ENCODE measurements at regions not wholly inside any gene's neighbourhood (a gene's known extent, or its start where the extent isn't known, plus 50 kb on each side); places are given as distances from the start of the nearest gene placed in this dataset.
A peak's percentile ranks its signal among the peaks of the same experiment; 100 is the strongest.

DNA sequence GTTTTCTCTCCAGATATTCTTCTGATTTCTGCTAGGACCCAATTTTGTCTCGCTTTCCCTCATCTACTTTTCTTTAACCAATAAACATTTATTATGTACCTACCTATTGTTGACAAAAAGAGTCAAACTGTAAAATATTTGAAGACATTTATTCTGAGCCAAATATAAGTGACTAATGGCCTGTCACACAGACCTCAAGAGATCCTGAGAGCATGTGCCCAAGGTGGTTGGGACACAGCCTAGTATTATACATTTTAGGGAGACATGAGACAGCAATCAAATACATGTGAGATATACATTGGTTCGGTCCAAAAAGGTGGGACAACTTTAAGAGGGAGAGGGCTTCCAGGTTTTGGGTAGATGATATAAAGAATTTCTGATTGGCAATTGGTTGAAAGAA lies 191.8 kb downstream of the NXNL2 start:
- DNase-seq (ENCODE audit: low read depth, low spot score) = no peak
- H3K27ac ChIP-seq = no peak overlapping the region

GRCh38 chr9:88730780-88731179 lies 195.8 kb downstream of the NXNL2 start:
- H3K27ac ChIP-seq = no peak overlapping the region
- DNase-seq (ENCODE audit: low read depth, low spot score) = no peak

DNA sequence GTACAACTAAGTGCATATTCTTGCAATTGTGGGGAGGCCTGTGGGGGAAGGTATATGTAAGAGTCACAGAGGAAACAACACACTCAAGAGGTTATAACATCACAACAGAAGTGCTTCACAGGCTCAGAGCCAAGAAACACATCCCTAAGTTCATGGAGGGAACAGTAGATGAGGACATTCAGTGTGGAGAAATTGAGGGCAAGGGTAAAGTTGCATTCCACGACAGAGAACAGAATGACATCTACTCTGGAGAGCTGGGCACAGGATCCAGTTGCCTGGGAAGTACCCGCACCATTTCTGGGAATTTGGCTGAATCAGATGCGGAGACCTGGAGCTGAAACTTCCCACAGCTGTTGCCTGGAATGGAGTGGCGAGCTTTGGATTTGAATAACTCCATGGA lies 197.2 kb downstream of the NXNL2 start:
- no peak overlapping the region for H3K27ac ChIP-seq
- DNase-seq (ENCODE audit: low read depth, low spot score) = no peak

DNA sequence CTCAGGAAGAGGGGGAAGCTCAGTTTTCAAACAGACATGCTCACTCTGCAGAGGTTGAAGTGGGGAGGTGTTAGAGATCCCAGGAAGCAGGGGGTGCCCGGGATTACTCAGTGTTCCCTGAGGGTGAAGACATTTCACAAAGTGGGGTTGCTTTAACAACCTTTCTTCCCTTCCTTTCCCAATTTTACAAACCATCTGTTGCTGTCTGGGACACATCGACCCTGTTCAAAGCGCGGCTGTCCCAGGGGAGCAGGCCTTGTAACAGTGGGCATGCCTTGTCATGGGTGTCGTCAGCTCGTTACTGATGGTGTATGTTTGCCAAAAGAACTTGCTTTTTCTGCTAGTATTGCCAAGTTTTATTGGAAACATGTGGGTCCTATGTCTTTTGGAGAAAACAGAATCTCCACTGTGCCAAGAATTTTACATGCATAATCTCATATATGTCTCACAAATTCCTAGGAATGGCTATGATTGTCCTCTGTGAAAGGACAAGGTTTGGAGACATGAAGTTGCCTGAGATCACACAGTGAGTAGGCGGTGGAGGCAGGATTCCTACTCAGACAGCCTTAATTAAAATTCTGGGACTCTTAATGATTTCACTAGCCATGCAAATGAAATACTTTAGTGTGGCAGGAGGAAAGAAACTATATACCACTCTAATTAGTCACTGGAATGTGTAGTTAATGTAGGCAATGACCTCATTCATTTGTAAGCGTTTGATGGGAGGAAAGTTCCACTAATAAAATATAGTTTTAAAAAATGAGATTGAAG lies 198.9 kb downstream of the NXNL2 start:
- peak overlapping the region; percentile 22 for H3K27ac ChIP-seq
- DNase-seq (ENCODE audit: low read depth, low spot score) = peak; percentile 22

DNA sequence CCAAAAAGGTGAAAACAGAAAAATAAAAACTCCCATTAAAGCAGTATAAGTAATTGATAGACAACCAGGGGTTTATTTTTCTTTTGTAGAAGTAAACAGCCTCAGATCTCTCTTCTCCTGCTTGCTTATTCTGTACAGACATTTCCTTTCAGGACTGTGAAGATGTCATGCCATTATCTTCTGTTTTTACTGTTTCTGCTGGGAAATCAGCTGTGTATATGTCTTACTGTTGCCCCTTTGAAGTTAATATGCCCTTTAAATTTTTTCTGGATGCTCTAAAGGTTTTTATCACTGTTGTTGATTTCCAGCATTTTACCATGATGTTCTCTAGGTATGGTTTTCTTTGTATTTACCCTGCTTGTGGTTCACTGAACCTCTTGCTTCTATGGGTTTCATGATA lies 199.5 kb downstream of the NXNL2 start:
- H3K27ac ChIP-seq = no peak overlapping the region
- DNase-seq (ENCODE audit: low read depth, low spot score) = no peak

GRCh38 chr9:88736136-88736637 lies 201.2 kb downstream of the NXNL2 start:
- DNase-seq (ENCODE audit: low read depth, low spot score) = no peak
- no peak overlapping the region for H3K27ac ChIP-seq

DNA sequence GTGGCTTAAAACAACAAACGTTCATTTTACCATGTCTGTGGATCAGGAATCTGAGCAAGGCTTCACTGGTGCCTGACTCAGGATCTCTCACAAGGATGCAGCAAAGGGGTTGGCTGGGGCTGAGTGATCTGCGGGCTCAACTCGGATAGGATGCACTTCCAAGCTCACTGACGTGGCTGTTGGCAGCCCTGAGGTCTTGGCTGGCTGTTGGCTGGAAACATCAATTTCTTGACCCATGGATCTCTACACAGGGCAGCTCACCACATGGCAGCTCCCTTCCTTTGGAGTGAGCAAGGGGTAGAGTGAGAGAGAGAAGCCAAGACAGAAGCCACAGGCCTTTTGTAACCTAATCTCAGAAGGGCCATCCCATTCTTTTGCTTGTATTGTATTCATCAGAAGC lies 202.1 kb downstream of the NXNL2 start:
- H3K27ac ChIP-seq = no peak overlapping the region
- no peak for DNase-seq (ENCODE audit: low read depth, low spot score)

GRCh38 chr9:88737876-88738275 lies 202.9 kb downstream of the NXNL2 start:
- H3K27ac ChIP-seq = no peak overlapping the region
- DNase-seq (ENCODE audit: low read depth, low spot score) = no peak

DNA sequence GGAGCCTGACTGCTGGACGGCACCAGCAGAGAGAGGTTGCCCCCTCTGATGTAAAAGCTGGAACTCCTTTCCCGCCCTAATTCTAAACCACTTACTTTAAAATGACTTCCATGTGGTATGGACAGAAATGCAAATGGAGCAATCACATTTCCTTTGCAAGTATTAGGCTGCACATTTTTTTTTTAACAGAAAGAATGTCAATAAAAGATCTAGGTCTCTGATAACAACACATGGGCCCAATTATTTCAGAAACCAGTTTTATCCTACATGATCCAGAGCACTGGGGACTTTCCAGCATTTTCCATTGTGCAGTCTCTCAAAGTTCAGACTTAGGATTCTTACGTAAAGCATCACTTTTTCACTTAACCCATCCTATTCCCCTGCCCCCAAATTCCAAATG lies 203.7 kb downstream of the NXNL2 start:
- H3K27ac ChIP-seq = no peak overlapping the region
- DNase-seq (ENCODE audit: low read depth, low spot score) = no peak

DNA sequence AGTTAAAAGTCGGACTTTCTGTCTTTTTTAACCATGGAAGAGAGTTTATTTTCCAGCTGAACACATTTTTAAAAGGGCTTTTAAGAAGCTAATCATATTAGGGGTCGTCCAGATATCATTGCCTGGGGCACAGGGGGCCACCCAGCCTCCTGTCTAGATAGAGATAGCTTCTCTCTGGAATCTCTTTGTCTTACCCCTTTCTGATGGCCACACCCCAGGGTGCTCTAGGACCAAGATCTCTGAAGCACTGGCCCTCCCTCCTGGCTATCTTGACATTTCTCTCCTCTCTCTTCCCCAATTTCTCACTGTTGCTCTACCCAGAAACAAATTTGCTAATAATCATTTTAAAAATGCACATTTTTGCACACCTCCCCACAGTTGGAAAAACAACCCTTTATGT lies 204.4 kb downstream of the NXNL2 start:
- H3K27ac ChIP-seq = no peak overlapping the region
- DNase-seq (ENCODE audit: low read depth, low spot score) = no peak

DNA sequence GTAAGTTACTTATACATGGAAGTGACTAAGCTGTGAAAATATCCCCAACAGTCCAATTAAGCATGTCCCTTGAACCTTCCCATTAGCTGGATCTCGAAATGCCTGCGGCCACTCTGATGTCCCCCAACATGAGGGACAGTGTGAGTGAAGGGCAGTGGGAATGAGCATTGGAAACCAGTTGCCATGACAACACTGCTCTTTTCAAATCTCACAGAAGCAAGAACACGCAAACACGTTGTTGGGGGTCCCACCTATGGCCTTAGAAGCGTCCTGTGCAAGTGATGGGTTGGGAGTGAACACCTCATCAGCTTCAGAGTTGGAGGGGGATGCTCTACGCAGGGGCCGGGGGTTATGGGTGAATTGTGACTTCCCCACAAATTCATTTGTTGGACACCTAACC lies 205.9 kb downstream of the NXNL2 start:
- DNase-seq (ENCODE audit: low read depth, low spot score) = no peak
- no peak overlapping the region for H3K27ac ChIP-seq

DNA sequence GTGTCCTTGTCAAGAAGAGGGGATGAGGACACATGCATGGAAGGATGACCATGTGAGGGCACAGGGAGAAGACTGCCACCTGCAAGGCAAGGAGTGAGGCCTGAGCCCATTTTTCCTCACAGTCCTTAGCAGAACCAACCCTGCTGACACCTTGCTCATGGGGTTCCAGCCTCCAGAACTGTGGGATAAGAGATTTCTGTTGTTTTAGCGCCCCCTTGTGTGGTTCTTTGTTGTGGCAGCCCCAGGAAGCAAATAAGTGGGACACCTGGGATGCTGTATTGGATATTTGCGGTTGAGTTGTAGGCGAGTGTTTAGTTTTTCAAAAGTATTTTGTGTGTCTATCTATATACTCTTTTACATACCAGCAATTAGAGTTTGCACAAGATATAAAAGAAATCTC lies 206.4 kb downstream of the NXNL2 start:
- H3K27ac ChIP-seq = no peak overlapping the region
- no peak for DNase-seq (ENCODE audit: low read depth, low spot score)

- DNase-seq (ENCODE audit: low read depth, low spot score) = no peak
These were observed 207.5 kb downstream of the NXNL2 start for GRCh38 chr9:88742483-88742882.

DNA sequence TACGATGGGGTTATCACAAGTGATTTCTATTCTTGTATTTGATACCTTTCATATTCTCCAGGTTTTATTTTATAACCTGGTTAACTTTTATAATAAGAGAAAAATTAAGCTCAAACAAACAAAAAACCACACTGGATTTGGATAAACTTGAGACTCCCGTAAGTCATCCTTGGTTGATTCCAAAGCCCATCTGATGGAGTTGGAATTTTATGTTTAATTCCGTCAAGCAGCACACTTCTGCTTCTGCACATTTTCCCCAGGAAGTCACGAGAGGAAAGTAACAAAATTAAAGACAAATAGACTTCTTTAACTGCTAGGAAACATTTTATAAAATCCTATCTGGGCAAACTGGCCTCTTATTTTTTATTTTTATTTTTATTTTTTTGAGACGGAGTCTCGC lies 207.9 kb downstream of the NXNL2 start:
- no peak for DNase-seq (ENCODE audit: low read depth, low spot score)
- no peak overlapping the region for H3K27ac ChIP-seq

More at GRCh38 chr9:88742483-88742882, 207.5 kb downstream of the NXNL2 start:
- H3K27ac ChIP-seq = no peak overlapping the region

GRCh38 chr9:88745276-88746001 lies 210.5 kb downstream of the NXNL2 start:
- DNase-seq (ENCODE audit: low read depth, low spot score) = no peak
- no peak overlapping the region for H3K27ac ChIP-seq

DNA sequence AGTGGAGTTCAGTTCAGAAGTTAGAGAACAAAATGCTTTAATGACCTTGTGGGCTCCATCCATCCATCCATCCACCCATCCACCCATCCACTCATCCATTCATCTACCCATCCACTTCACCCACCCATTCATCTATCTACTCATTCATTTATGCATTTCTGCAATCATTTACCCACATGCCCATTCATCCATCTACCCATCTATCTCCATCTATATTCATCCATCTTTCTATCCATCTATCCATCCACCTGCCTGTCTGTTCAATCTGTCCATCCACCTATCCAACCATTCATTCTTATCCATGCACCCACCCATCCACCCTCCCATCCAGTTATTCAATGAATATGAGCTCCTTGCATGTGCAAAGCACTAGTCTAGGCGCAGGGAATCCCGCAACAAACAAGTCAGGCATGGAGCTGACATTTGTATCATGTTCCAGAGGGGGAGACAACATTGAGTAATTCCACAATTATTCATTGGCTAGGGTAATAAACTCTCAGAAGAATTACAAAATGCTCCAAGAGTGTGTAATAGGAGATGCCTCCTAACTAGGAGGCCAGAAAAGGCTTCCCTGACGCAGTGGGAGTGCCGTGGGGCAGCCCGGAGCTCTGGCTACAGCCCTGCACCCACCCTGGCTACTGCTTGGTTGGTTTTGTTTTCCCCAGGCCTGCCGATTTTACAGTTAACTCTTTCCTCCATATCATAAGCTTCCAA lies 211.2 kb downstream of the NXNL2 start:
- peak; percentile 18 for DNase-seq (ENCODE audit: low read depth, low spot score)
- no peak overlapping the region for H3K27ac ChIP-seq

GRCh38 chr9:88746743-88747398 lies 211.9 kb downstream of the NXNL2 start:
- H3K27ac ChIP-seq = no peak overlapping the region
- no peak for DNase-seq (ENCODE audit: low read depth, low spot score)

DNA sequence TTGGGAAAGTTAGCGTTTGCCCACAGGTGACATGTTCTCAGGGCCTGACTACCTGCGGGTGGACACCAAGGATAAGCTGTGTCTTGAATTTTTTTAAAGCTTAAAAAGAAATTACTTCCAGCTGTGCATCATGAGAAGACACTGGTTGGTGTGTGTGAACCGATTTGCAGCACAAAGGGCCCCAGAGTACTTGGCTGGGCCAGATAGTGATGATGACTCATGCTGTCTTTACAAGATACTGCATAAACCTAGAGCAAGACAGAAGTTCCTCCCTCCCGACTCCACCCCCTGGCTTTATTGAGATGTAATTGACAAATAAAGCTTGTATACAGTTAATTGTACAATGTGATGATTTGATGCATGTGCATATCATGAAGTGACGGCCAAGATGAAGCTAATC lies 212.8 kb downstream of the NXNL2 start:
- peak; percentile 65 for DNase-seq (ENCODE audit: low read depth, low spot score)

GRCh38 chr9:88748566-88749261 lies 213.7 kb downstream of the NXNL2 start:
- no peak overlapping the region for H3K27ac ChIP-seq
- no peak for DNase-seq (ENCODE audit: low read depth, low spot score)

More for the DNA sequence above, 212.8 kb downstream of the NXNL2 start:
- H3K27ac ChIP-seq = no peak overlapping the region

- DNase-seq (ENCODE audit: low read depth, low spot score) = peak; percentile 78
- no peak overlapping the region for H3K27ac ChIP-seq
These were observed 214.4 kb downstream of the NXNL2 start for GRCh38 chr9:88749420-88749819.

All from epithelial cell of prostate (primary cell).